GM23248 (cell line): ENCODE measurements at regions not wholly inside any gene's neighbourhood (a gene's known extent, or its start where the extent isn't known, plus 50 kb on each side); places are given as distances from the start of the nearest gene placed in this dataset.
A peak's percentile ranks its signal among the peaks of the same experiment; 100 is the strongest.

Experiments
- DNase-seq: peaks from one replicate; pipeline ENCODE4 v3.0.0-alpha.2; 2015
- H2AFZ ChIP-seq: fragments of 200-600 bp; sonication (generic); 2 replicates; pipeline ENCODE4 v1.6.1; 2016; ENCODE audit warnings: antibody characterized with exemption
- H3F3A ChIP-seq: fragments of 200-600 bp; sonication (generic); 2 replicates; pipeline ENCODE4 v1.6.1; 2016; ENCODE audit warnings: mild to moderate bottlenecking, antibody characterized with exemption, mixed run types; ENCODE audit not compliant: insufficient read depth
- H3K27ac ChIP-seq: fragments of 200-600 bp; sonication (generic); 2 replicates; pipeline ENCODE4 v1.5.1; 2016; ENCODE audit warnings: mild to moderate bottlenecking
- H3K27me3 ChIP-seq: fragments of 200-600 bp; sonication (generic); replicated peaks from 2 replicates; pipeline ENCODE4 v1.6.1; 2016; ENCODE audit warnings: mild to moderate bottlenecking; ENCODE audit not compliant: insufficient read depth
- H3K36me3 ChIP-seq: fragments of 200-600 bp; sonication (generic); 2 replicates; pipeline ENCODE4 v1.6.1; 2016; ENCODE audit warnings: low read depth, mild to moderate bottlenecking
- H3K4me1 ChIP-seq: fragments of 200-600 bp; sonication (generic); 2 replicates; pipeline ENCODE4 v1.6.1; 2016; ENCODE audit warnings: mild to moderate bottlenecking; ENCODE audit not compliant: insufficient read depth
- H3K4me2 ChIP-seq: fragments of 200-600 bp; sonication (generic); one replicate; pipeline ENCODE4 v1.6.1; 2016; ENCODE audit warnings: mild to moderate bottlenecking; ENCODE audit not compliant: unreplicated experiment
- H3K4me3 ChIP-seq: fragments of 200-600 bp; sonication (generic); 2 replicates; pipeline ENCODE4 v1.5.1; 2016; ENCODE audit warnings: mild to moderate bottlenecking
- H3K79me2 ChIP-seq: fragments of 200-600 bp; sonication (generic); 2 replicates; pipeline ENCODE4 v1.6.1; 2016; ENCODE audit warnings: mild to moderate bottlenecking; ENCODE audit not compliant: insufficient read depth
- H3K9ac ChIP-seq: fragments of 200-600 bp; sonication (generic); 2 replicates; pipeline ENCODE4 v1.6.1; 2016; ENCODE audit warnings: mild to moderate bottlenecking
- H3K9me2 ChIP-seq: fragments of 200-600 bp; sonication (generic); 2 replicates; pipeline ENCODE4 v1.6.1; 2016; ENCODE audit warnings: mixed run types, mild to moderate bottlenecking, moderate library complexity; ENCODE audit not compliant: insufficient read depth
- H3K9me3 ChIP-seq: fragments of 200-600 bp; sonication (generic); one replicate; pipeline ENCODE4 v1.6.1; 2017; ENCODE audit warnings: low read depth
- H4K20me1 ChIP-seq: fragments of 200-600 bp; sonication (generic); 2 replicates; pipeline ENCODE4 v1.6.0; 2016; ENCODE audit not compliant: insufficient read depth
- EZH2 ChIP-seq: fragments of 200-600 bp; sonication (generic); IDR thresholded peaks from 2 replicates; pipeline ENCODE4 v1.6.1; 2018; ENCODE audit warnings: antibody characterized with exemption, mild to moderate bottlenecking; ENCODE audit not compliant: insufficient read depth, poor library complexity, severe bottlenecking
- EZH2phosphoT487 ChIP-seq: fragments of 200-600 bp; sonication (generic); IDR thresholded peaks from 2 replicates; pipeline ENCODE4 v1.6.1; 2018; ENCODE audit warnings: antibody characterized with exemption, moderate library complexity, mild to moderate bottlenecking, low read depth; ENCODE audit not compliant: insufficient read depth
- WGBS, 2 experiments: methylation state at CpG; one replicate each; pipeline ENCODE4 v1.1.6; 2015 to 2017; ENCODE audit warnings: low lambda C conversion rate in 2 of 2, low coverage in 1 of 2; ENCODE audit errors: missing lambda C conversion rate in 2 of 2; 5-methylcytosine and 5-hydroxymethylcytosine counted together
- in situ Hi-C: fragments of 300-500 bp; cut with MboI; formaldehyde crosslinking; loops from 2 replicates; pipeline ENCODE4 v1.15.0; 2020

GRCh38 chr5:125348221-125348692 lies 601.8 kb upstream of the ZNF608 start:
- no peaks in the 10 kb centered on the region for H3K27me3 ChIP-seq
- no peaks in the 10 kb centered on the region for H3K9me3 ChIP-seq
- TF ChIP-seq EZH2phosphoT487 = no peak
- no peak for TF ChIP-seq EZH2
- H4K20me1 ChIP-seq = no peaks in the 10 kb centered on the region
- no peaks in the 10 kb centered on the region for H3K36me3 ChIP-seq
- H3K27ac ChIP-seq = no peak overlapping the region
- WGBS, 2 experiments = 60 to 69% methylated on average over 11 of the region's 11 CpGs
- no peak overlapping the region for H2AFZ ChIP-seq
- H3K9me2 ChIP-seq = no peaks in the 10 kb centered on the region
- in situ Hi-C loops = no loop called here
- 0 out of 2 replicates have a peak, but pooled peaks cover 2% of the 10 kb centered on the region for H3K4me1 ChIP-seq
- no peak overlapping the region for H3K4me3 ChIP-seq
- peaks cover 4% of the 10 kb centered on the region; the same call in 1 of the 2 replicates for H3F3A ChIP-seq
- H3K9ac ChIP-seq = no peak overlapping the region
- no peak overlapping the region for H3K4me2 ChIP-seq
- peak; percentile 15 for DNase-seq
- H3K79me2 ChIP-seq = no peaks in the 10 kb centered on the region

- Histone ChIP-seq H3K4me3 (no peak overlapping the region), H2AFZ (no peak overlapping the region), H3F3A (no peaks in the 10 kb centered on the region), H3K4me2 (no peak overlapping the region), H3K4me1 (no peaks in the 10 kb centered on the region), H3K9ac (no peak overlapping the region), H4K20me1 (no peaks in the 10 kb centered on the region), H3K27me3 (no peaks in the 10 kb centered on the region), H3K9me2 (no peaks in the 10 kb centered on the region), H3K27ac (no peak overlapping the region), H3K9me3 (no peaks in the 10 kb centered on the region), H3K36me3 (no peaks in the 10 kb centered on the region), H3K79me2 (no peaks in the 10 kb centered on the region)
- WGBS, 2 experiments = 40 to 49% methylated on average over 9 of the region's 9 CpGs
- TF ChIP-seq EZH2 = no peak
- no peak for TF ChIP-seq EZH2phosphoT487
- in situ Hi-C loops = no loop called here
- DNase-seq = peak; percentile 11
These were observed 602.7 kb upstream of the ZNF608 start for GRCh38 chr5:125348936-125349831.

GRCh38 chr5:125357660-125358059 lies 611.2 kb upstream of the ZNF608 start:
- Histone ChIP-seq H3K79me2 (no peaks in the 10 kb centered on the region), H3K27ac (no peak overlapping the region), H3K27me3 (no peaks in the 10 kb centered on the region), H3K9me3 (no peaks in the 10 kb centered on the region), H4K20me1 (no peaks in the 10 kb centered on the region), H3K36me3 (no peaks in the 10 kb centered on the region), H2AFZ (no peak overlapping the region), H3K9ac (no peak overlapping the region), H3K4me3 (no peak overlapping the region), H3F3A (no peaks in the 10 kb centered on the region), H3K4me1 (no peaks in the 10 kb centered on the region), H3K9me2 (no peaks in the 10 kb centered on the region), H3K4me2 (no peak overlapping the region)
- in situ Hi-C loops = no loop called here
- TF ChIP-seq EZH2phosphoT487 = no peak
- TF ChIP-seq EZH2 = no peak
- DNase-seq = no peak

- no peaks in the 10 kb centered on the region for H3F3A ChIP-seq
- H4K20me1 ChIP-seq = no peaks in the 10 kb centered on the region
- no peaks in the 10 kb centered on the region; the same call in 1 of the 2 replicates for H3K9me2 ChIP-seq
- no peak for DNase-seq
- H3K9ac ChIP-seq = no peak overlapping the region
- H3K27me3 ChIP-seq = no peaks in the 10 kb centered on the region
- no peak overlapping the region for H3K4me2 ChIP-seq
- no peaks in the 10 kb centered on the region for H3K79me2 ChIP-seq
- H3K36me3 ChIP-seq = no peaks in the 10 kb centered on the region
- 0 out of 2 replicates have a peak, but pooled peaks cover 7% of the 10 kb centered on the region for H3K4me1 ChIP-seq
- H2AFZ ChIP-seq = no peak overlapping the region
- H3K4me3 ChIP-seq = no peak overlapping the region
- no peak overlapping the region for H3K27ac ChIP-seq
- WGBS, 2 experiments = 72 to 73% methylated on average over 2 of the region's 2 CpGs
- no peaks in the 10 kb centered on the region for H3K9me3 ChIP-seq
- in situ Hi-C loops = no loop called here
- TF ChIP-seq EZH2 (no peak), EZH2phosphoT487 (no peak)
These were observed 619.3 kb upstream of the ZNF608 start for GRCh38 chr5:125365747-125366146.
